Activated T-cell treated with anti-CD3 and anti-CD28 coated beads for 48 hours (primary cell): ENCODE measurements at regions not wholly inside any gene's neighbourhood (a gene's known extent, or its start where the extent isn't known, plus 50 kb on each side); places are given as distances from the start of the nearest gene placed in this dataset.
"Not testable (repeated sequence)": the region's sequence is repeated elsewhere in the genome, so short reads cannot be mapped to it uniquely, and the experiment has no call there.

ENCODE experiments used
- DNase-seq: peaks from one replicate; pipeline ENCODE4 v3.0.0-alpha.2; 2020; ENCODE audit warnings: low read depth

DNA sequence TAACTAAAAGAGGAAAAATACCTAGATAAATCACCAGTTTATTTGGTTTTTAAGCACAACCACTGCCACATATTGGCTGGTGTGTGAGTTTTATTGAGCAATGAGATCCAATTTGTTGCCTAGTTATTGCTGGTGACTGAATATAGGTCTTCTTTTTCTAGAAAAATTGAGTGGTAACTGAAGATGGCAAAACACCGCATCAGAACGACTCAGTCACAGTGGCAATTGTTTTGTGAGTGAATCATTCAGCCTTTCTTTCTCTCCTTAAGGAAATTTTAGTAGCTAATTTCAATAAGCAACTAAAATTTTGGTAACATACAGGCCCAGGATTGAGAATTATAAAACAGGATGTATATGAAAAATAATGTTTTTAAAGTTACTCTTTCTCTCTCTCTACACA, 533.0 kb downstream of the KCNA4 start:
- no peak for DNase-seq

DNA sequence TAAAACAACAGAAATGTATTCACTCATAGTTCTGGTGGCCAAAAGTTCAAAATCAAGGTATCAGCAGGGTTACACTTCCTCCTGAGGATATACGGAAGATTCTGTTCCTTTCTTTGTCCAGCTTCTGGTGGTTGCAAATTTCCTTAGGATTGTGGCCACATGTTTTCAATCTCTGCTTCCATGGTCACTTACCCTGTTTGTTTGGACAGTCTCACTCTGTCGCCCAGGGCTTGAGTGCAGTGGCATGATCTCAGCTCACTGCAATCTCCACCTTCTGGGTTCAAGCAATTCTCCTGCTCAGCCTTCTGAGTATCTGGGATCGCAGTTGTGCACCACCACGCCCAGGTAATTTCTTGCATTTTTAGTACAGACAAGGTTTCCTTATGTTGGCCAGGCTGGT, 534.3 kb downstream of the KCNA4 start:
- no peak for DNase-seq

- no peak for DNase-seq
Observed at GRCh38 chr11:29481738-29482137, 535.1 kb downstream of the KCNA4 start.

DNA sequence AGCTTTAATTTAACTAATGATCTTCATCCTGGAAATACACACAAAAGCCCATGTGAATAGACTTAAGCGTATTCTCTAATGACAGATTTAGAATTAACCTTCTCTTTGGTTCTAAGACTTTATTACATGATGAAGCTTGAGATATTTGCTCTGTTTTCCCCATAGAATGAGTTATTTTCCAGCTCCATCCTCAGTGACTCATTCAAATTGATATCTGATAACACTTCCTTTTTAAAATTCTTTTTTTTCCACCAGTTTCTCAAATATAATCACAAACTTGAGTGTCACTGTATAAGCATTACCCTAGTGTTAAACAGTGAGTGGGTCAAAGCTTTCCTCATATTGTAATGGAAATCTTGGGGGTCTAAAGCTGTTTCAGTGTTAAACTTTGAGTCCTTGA, 535.8 kb downstream of the KCNA4 start:
- no peak for DNase-seq

GRCh38 chr11:29458252-29458651, 558.6 kb downstream of the KCNA4 start:
- no peak for DNase-seq

DNA sequence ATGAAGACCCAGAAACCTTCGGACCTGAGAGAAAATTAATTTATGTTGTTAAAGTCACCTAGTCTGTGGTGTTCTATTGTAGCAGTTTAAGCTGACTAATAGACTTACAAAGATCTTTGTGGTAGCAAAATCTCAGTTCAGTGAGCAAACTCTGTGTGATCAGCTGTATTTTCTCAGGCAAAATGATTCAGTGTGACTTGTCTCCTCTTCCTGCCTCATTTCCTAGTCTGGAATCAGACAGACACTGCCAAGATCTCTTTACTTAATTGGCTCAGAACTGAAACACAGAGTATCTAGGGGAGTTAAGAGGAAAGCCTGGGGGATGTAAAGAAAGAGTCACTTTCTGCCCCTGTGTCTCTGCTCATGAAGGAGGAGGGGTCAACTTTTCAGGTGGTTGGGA, 564.7 kb downstream of the KCNA4 start:
- no peak for DNase-seq

GRCh38 chr11:29449281-29450074, 567.4 kb downstream of the KCNA4 start:
- DNase-seq: no peak

- DNase-seq: no peak
Observed at GRCh38 chr11:29448246-29448877, 568.5 kb downstream of the KCNA4 start.

- DNase-seq: no peak
Observed at GRCh38 chr11:29447821-29448220, 569.0 kb downstream of the KCNA4 start.

DNA sequence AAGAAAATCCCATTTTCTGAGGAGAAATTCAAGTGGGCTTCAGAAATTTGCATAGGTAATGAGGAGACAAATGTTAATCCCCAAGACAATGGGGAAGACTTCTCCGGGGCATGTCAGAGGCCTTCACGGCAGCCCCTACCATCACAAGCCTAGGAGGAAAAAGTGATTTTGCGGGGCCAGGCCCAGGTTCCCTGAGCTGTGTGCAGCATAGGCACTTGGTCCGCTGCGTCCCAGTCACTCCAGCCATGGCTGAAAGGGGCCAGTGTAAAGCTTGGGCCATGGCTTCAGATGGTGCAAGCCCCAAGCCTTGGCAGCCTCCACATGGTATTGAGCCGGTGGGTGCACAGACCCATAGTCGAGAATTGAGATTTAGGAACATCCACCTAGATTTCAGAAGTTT, 570.7 kb downstream of the KCNA4 start:
- no peak for DNase-seq

- not testable (repeated sequence) for DNase-seq
Observed at GRCh38 chr11:29445191-29445590, 571.6 kb downstream of the KCNA4 start.

DNA sequence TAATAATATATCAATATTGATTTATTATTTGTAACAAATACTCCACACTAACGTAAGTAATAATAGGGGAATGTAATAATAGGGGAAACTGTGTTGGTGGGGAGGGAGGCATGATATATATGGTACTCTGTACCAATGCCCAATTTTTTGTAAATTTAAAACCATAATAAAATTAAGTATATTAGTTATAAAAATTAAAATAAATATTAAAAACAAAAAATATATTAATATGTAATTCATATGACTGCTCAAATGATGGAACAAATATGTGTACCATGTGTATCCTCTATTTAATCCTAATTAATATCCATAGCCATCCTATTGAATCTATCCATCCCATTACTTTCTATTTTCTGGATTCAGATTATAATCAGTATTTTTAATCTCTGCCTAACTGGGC, 578.0 kb downstream of the KCNA4 start:
- DNase-seq: no peak

DNA sequence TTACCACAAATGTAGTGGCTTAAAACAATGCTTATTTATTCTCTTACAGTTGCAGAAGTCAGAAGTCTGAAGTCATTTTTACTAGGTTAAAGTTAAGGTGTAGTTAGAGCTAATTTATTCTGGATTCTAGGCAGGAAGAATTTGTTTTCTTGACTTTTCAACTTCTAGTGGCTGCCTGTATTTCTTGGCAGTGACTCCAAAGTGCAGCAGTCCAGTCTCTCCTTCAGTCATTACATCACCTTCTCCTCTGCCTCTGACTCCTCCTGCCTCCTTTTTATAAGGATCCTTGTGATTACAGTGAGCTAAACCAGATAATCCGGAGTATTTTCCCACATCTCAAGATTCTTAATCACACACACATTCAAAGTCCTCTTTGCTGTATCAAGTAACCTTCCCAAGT, 581.4 kb downstream of the KCNA4 start:
- DNase-seq: no peak

GRCh38 chr11:29432719-29433325, 584.0 kb downstream of the KCNA4 start:
- no peak for DNase-seq

- DNase-seq: no peak
Observed at GRCh38 chr11:29405305-29405704, 611.5 kb downstream of the KCNA4 start.

DNA sequence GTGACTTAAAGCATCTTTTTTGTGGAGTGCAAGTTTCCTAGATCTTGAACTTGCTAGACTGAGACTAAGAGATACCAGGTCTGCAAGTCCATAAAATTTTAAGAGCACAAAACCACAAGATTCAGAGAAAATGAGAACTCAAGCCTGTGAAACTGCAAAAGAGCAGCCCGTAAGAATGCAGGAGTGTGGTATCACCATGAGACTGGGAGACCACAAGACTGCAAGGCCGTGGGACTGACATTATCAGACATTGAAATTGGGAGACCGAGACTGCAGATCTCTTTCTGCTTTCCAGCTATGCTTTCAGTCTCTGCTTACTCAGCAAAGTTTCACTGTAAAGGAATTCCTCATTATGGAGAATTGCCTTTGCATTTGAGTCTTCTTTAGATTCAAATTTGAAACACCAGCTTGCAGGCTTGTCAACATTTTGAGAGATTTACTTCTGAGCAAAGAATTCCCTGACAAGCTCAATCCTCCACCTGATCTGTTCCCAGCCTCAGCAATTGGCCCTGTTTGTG, 621.2 kb downstream of the KCNA4 start:
- DNase-seq: no peak

- DNase-seq: no peak
Observed at GRCh38 chr11:29389793-29390192, 627.0 kb downstream of the KCNA4 start.

DNA sequence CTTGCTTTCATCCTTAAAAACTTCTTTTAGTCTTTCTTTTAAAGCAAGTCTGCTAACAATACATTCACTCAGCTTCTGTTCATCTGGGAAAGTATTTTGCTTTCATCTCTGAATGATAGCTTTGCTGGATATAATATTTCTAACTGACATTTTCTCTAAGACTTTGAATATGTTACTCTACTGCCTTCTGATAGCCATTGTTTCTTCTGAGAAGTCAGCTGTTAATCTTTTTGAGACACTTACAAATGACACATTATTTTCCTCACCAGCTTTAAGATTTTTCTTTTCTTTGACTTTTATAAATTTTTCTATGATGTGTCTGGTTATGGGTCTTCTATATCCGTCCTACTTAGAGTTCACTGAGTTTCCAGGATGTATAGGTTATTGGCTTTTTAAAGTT, 643.1 kb downstream of the KCNA4 start:
- no peak for DNase-seq

DNA sequence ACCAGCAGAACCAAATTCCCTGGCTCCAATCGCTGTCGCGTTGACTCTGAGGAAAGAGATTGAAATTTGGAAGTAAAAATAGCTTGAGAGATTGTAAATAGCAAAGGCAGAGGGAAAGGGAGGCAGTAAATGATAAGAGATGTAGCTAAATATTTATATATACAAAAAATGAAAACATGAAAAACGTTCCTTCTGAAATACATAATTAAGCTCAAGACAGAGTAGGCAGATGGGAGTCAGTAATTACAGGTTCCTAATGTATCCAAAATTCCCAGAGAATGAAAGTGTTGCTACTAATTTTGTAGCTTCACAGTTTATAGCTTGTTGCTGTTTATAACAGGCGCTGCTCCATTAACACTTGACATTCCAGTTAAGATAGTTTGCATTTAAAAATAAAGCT, 648.7 kb downstream of the KCNA4 start:
- DNase-seq: no peak

DNA sequence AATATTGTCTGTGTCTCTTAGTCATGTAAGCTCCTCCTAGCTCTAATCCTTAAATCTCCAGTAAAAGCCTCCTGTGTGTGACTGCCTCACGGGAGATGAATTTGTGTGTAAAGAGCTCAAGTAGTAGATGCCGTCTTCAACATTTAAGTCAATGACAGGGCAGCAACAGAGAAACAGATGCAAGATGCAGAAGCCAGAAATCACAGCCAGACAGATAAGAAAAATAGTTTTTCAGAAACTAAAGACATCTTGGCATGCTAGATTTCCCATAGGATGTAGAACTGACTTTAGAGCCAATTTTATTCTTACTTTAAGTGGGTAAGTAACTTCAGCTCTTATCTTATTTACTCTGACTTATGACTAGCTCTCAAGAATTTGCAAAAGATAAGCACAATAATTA, 652.8 kb downstream of the KCNA4 start:
- no peak for DNase-seq

GRCh38 chr11:29361369-29361768, 655.5 kb downstream of the KCNA4 start:
- no peak for DNase-seq

DNA sequence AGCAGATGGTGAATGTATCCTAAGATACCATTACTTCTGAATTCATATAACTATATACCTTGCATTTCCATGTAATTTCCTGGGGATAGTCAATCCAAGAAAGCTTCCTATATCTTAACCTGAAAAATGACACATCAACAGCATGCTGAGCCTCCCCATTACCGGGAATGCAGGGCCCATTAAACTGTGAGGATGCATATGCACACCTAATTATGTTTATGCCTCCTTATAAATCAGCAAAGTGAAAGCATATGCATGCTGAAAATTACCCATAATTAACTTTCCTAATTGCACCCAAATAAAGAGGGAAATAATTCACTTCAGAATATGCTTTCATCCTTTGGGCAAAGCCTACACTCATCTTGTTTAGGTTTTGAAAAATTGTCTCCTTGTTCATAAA, 663.0 kb downstream of the KCNA4 start:
- no peak for DNase-seq

GRCh38 chr11:29352273-29352795, 664.5 kb downstream of the KCNA4 start:
- DNase-seq: no peak
